Right lung (tissue), 2 donors: ENCODE measurements at regions not wholly inside any gene's neighbourhood (a gene's known extent, or its start where the extent isn't known, plus 50 kb on each side); places are given as distances from the start of the nearest gene placed in this dataset.

Experiments
- DNase-seq, 2 donors: peaks; one replicate each; pipeline ENCODE4 v3.0.0-alpha.2; 2013

DNA sequence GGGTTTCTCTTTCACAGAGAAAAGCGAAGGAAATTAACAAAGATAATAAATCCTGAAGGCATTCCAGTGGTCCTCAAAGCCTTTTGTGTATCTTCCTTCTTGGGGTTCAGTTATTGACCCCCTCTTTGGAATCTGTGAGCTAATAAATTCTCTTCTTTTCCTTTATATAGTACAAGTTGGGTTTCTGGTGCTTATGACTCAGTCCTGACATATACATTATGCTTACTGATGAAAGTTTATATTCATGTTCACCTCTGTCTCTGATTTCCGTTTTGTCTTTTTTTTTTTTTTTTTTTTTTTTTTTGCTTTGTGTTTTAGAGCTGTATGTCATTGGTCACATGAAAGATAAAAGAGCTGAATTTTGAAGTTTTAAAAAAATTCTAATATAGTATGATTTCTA is 230.7 kb upstream of the RBMS3 start:
- DNase-seq = no peak

DNA sequence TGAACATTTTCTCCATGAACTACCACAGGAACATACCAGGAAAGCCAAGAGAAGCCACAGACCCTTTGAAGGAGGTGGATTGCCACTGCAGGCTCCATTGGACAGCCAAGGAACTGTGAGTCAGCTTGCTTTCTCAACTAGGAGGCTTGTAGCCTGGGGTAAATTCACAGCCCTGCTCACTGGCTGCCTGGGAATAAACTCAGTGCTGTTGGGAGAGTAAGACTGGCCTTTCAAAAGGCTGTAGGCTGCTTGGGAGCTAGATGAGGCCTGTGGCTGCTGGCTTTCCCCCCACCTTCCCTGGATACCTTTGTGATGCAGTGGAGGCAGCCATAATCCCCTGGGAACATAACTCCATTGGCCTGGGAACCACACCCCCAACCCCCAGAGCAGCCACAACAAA is 223.5 kb upstream of the RBMS3 start:
- no peak for DNase-seq

DNA sequence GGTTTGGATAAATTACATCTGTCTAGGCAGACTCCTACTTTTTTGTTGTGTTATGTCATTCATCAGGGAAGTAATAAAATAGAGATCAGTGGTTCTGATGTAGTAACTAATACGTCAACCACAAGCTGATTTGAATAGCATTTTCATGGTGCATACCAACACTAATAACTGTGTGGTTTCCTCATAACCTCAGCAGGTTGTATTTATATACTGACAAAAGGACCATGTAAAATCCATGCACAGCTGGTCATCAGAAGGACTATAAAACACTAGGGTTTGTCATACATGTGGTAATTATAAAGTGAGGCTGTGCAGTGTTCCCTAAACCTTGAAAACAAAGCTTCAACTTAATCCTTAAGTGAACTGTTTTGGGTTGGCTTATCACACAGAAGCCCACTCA is 216.8 kb upstream of the RBMS3 start:
- DNase-seq = no peak

DNA sequence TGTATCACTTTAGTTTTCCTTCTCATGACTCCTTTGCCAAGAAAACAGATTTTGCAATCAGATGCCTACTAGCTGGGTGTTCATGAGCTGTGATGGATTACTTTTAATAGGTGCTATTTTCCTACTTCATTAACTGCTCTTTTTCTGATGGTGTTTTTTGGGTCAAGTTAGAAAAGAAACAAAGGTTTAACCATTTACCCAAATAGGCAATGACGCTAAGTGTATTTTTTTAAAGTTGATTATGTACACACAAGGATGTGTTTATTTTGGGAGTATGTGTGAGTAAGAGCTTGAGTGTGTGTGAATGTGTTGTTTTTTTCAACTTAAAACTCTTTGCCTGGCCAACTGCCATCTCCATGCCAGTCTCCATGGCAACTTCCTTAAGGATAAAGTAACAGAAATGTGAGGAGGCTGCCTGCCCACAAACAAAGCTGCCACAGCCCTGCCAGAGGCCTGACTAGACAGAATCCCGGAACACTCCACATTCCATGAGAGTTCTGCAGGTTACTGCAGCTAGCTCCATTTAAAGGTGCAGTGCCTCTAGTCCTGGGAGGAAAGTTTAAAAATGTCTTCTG is 215.6 kb upstream of the RBMS3 start:
- DNase-seq = peak; percentile 90 to 92

DNA sequence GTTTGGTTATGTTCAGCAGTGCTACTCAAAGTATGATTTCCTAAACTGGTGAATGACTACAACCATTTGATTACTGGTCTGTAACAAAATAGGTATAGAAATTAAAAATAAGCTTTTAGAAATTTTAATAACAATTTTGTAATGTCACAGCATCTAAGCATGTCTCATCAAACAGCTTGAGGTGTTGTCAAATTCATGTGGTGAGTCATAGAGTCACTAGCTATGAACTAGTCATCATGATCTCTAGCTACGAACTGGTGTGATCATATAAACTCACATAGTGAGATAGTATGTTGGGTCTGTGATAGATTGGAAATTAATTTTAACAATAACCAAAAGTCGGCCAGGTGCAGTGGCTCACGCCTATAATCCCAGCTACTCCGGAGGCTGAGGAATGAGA is 213.9 kb upstream of the RBMS3 start:
- DNase-seq = no peak

DNA sequence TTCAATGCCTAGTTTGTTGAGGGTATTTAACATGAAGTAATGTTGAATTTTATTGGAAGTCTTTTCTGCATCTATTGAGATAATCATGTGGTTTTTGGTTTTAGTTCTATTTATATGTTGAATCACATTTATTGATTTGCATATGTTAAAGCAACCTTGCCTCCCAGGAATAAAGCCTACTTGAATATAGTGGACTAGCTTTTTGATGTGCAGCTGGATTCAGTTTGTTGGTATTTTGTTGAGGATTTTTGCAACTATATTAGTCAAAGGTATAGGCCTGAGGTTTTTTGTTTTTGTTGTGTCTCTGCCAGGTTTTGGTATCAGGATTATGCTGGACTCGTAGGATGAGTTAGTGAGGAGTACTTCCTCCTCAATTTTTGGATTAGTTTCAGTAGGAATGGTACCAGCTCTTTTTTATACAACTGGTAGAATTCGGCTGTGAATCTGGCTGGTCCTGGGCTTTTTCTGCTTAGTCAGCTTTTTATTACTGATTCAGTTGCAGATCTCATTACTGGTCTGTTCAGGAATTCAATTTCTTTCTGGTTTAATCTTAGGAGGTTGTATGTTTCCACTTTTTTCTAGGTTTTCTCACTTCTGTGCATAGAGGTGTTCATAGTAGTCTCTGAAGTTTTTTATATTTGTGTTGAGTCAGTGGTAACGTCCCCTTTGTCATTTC is 209.8 kb upstream of the RBMS3 start:
- no peak for DNase-seq

DNA sequence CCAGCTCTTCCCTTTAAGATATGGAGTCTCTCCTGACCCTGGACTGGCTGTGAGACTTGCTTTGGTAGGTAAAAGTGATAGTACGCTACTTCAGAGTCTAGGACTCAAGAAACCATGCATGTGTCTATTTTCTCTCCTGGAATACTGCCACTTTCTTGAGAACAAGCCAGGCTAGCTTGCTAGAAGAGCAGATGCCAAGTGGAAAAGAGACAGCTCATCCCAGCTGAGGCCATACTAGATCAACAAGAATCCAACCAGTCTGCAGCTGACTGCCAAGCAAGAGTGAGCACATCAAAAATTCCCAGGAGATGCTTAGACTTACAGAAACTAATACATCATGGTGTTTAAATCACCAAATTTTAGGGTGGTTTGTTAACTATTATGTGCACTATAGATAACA is 208.3 kb upstream of the RBMS3 start:
- DNase-seq = no peak

DNA sequence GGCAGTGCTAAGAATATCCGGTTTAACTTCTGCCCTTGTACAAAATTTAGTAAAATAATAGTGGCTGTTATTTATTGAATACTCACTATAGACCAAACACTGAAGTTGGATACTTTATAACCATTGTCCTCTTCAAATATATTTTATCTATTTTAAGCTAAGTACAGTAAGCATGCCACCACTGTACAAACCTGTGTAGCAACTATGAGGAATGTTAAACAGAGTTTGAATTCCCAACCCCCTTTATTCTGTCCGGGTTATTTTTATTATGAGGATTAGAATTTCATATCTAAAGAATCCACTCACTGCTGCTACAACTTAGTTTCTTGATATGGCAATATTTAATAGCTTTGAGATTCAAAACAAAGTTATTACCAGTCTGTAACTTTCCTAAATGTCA is 203.5 kb upstream of the RBMS3 start:
- DNase-seq = no peak

DNA sequence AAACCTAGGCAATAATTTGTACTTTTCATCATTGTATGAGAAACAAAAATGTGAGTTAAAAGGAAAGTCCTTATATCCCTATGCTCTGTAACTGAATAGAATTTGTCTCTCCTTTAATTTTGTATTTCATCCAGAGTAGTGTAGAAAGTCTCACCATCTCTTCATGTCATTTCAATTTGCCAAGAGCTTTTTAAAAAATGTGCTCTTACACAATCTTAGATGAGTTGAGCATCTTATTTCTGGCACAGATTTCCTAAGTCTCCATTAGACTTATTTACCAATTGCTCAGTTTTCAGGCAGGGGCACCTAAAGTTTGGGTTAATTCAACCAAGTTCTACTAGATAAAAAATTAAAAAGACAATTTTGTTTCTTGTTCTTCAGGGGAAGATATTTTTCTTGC is 201.5 kb upstream of the RBMS3 start:
- DNase-seq = no peak

DNA sequence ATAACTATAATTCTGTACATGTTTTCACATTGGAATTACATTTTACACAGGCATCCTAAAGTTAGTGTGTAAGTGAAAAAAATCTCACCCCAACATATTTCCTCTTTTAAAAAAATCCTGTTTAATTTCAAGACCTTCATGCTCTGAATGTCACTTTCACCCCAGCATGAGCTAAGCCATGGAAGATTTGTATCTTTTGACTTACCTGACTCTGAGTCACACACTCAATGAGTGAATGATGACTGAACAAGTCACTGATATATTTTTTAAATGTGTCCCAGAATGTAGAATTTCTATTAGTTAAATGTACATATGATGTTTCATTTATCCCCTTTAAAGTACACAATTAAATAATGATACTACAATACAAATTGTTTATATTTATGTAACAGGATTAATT is 199.9 kb upstream of the RBMS3 start:
- DNase-seq = no peak

DNA sequence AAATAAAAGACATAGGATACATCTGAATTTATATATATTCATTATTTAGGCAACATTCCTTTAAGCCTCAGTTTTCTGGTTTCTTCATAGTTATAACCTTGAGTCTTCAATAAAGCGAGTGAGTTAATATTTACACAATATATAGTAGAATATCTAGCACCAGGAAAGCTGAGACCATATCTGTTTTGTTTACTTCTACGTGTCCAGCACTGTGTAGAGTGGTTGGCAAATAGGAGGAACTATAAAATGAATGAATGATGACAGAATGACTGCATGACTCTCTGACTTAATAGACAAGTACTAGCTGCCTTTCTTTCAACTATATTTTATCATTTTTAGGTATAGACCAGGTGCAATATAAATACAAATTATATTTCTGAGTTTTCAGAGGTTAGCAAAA is 197.8 kb upstream of the RBMS3 start:
- DNase-seq = no peak

DNA sequence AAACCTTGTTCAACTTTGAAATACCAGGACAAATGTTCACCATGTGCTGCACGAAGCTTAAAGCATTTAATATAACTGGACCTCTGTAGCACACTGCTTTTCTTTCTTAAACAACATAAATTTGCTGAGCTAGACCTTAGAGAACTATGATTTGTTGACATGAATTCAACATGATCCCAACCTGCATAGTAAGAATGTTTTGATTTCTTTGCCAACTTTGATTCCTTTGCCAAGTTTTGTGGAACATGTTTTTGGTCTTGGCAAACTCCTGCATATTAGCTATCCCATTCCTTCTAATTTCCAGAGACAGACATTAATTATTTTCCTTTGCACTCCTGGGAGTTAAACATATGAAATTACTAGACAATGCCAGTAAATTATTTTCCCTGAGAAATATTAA is 197.2 kb upstream of the RBMS3 start:
- DNase-seq = no peak

DNA sequence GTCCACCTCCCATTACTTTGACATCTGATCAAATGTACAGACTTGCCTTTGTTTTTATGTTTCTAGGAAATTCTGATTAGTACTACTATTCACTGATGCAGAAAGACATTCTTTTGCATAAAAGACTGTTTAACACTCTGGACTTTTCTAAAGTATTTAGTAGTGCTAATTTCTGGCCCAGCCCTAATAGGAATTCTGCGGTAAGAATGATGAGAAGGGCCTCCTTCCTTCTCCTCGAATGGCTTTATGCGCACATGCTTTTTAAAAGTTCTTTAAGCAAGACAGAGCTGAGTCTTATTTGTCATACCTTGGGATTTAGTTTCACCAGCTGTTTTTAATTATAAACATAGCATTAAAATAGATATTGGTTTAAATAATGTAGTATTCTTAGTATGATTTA is 192.3 kb upstream of the RBMS3 start:
- no peak for DNase-seq

DNA sequence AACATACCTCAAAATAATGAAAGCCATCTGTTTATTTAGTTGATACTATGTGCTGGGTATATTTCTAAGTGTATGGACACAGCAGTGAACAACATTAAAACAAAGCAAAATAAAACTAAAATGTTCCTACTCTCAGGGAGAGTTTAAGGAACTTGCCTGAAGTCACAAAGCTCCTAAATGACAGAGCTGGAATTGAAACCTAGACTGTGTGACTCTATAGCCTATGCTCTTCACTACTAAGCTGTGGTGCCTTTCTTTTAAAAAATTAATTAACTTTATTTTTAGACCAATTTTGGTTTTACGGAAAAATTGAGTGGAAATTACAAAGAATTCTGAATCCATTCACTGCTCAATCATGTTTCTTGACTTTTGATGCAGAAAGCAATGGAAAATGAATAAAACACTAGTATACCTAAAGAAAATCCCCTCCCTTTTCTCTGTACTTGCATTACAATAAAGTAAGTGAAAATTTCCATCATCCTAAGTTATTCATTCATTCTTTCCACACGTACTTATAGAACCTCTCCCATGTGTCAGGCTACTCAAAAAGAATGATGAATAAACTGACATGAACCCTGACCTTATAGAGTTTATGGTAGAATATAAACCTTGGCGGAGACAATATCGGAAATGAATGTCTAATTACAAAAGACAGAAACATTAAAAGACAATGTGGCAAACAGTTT is 189.8 kb upstream of the RBMS3 start:
- no peak for DNase-seq

DNA sequence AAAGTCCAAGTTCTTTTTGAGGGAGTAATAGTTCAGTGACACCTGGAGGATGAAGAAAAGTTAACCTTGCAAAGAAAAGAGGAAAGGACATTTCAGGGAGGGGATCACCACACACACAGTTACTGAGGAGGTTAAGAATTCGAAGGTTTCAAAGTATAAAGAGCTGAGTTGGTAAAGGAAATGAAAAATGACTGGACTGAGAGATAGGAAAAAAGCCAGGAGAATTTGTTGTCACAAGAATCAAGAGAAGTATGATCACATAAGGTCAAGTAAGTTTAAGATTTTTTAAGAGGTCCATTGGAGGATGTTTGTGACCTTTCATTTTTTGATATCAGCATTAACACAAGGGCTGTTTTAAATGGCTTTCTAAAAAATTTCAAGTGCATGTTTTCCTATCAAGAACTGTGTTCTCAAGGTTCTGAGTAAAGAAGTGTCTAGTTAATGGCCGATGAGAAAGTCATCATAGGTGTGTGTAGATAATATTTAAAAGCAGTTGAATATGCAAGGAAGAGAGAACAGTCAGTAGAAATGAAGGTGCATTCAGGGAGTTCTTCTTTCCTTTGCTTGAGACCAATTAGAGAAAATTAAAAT is 189.2 kb upstream of the RBMS3 start:
- DNase-seq = no peak

DNA sequence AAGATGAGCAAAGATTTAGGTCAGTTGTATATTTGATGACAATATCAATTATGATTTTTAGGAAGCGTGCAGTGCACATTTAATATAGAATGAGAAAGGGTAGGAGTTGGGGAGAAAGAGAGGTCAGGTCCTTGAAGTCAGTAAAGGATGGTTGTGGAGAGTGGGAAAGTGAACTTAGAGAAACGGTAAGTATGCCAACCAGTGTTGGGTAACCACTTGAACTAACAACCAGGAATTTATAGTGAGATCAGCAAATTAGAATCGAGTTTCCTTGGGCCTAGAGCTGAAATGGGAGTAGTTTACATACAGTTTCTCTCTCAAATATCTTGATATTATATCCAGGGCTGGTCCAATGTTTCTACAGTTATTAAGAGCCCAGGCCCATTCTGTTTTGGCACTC is 188.5 kb upstream of the RBMS3 start:
- DNase-seq = no peak

DNA sequence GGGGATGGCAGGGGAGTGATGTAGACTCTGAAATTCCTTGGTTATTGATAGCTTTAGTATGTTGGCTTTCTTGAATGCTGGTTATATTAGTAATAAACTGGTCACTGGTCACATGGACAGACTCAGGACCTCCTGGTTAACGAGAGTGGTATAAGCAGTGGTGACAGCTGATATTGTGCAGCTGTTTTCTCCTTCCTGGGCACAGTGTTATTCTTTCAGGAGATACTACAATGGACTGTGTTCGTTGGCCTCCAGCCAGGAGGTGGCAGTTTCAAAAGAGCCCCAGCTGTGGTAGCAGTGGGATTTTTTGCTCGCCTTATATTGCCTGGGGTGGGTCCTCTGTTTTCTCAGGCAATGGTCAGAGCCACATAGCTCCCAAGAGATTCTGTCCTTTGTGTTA is 181.6 kb upstream of the RBMS3 start:
- peak in 1 of 2 donors; percentile 28 for DNase-seq

DNA sequence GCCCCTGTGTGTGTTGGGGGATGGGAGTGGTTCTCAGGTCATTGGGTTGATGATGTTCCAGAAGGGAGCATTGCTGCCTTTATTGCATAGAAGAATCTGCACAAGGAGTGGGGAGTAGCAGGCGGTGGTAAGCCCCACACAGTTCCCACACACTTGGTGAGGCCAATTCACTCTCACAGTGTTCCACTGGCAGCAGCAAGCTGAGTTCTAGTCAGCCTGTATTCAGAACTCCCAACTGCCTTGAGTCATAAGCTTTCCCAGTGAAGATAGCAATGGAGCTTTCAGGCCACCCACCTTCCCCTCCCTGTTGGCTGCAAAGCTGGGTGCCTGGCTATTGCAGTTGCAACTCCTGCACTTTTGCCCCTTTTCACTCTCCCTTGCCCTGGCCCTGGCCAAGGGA is 181.1 kb upstream of the RBMS3 start:
- DNase-seq = no peak

DNA sequence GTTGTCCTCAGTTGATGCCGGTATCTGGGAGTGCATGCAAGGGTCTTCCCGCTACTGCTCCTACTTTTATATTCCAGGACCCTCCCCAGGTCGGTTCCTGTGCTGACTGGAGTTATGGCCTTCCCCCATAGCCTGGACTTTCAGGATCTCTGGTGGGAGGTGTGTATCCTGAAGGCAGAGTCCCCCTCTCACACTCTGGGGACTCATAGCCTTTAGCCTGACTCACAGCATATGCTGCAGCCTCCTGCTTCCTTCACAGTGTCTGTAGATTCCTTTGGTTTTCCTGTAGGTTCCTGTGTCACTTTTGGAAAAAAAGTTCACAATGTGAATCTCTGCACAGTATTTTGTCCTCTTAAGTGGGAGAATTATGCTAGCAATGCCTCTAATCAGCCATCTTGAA is 180.6 kb upstream of the RBMS3 start:
- DNase-seq = no peak

DNA sequence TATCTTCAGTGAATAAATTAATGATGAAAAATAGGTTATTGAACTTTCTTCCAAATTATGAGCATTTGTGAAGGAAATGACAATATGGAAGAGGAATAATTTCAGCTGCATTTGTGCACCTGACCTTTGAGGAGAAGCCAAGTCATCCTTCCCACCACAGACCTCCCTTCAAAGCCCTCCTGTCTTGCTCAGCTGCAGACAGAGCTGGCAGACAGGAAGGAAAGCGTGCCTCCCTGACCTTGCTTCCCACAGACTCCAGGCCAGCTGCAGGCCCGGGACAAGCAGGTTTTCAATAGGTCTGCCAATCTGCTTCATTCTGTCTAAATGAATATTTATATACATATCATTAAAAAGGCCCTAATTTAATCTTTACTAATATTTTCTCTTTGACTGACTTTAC is 152.9 kb upstream of the RBMS3 start:
- DNase-seq = no peak

DNA sequence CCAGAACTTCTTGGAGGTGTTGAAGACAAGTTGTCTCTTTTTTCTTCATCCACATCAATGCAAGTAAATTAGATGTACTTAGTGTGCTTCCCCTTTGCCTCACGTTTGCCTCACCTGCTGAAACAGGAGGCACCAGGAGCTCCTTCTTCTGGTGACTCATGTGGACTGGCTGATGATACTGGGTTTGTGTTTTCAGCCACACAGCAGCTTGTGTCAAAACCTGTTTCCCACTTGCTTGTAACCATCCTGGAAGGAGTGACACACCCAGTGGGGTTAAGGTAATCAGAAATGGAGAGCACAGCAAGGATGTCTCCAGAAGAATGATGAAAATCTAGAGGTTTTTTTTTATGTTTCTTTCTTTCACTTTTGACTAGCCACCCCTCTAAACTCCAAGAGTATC is 143.3 kb upstream of the RBMS3 start:
- DNase-seq = no peak

DNA sequence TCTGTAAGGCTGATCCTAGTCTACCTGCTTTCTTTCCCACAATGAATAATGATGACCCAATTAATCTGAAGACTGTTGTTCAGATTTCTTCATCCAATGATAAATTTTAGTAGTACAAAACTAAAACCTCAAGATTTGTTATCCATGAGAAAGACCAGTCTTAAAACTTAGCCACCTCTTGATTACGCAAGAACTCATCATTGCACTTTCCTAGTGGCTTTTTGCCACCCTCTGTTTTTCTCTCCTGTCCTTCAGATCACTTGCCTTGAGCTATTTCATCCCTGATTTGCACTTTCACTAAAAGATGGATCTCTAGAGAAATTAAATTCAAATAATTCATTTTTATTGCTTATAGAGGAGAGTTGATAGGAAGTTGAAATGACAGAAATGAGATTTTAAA is 142.7 kb upstream of the RBMS3 start:
- no peak for DNase-seq

DNA sequence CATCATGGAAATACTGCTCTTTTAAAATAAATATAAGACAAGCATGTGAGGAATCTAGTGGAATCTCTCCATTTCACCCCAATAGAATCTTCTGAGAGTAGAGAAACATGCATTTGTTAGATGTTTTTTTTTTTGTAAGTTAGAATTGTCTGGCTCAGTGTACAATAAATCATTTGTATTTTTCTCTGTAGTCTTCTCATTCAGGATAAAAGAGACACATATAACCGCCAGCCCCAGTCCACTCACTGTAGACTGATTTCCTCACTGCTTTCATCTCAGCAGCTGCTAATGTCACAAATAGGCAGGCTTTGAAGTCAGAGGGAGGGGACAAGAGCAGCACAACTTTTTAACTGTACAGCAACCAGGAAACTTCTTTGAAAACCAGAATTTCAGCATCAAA is 140.2 kb upstream of the RBMS3 start:
- DNase-seq = peak; percentile 38 to 59
